Osteoblast (primary cell): ENCODE measurements at regions not wholly inside any gene's neighbourhood (a gene's known extent, or its start where the extent isn't known, plus 50 kb on each side); places are given as distances from the start of the nearest gene placed in this dataset.

Experiments used
- DNase-seq: peaks from one replicate; pipeline ENCODE4 v3.0.0; 2011; ENCODE audit warnings: low spot score, mixed read lengths; ENCODE audit not compliant: insufficient read length; ENCODE audit errors: missing footprints
- H2AFZ ChIP-seq: 2 replicates; pipeline ENCODE4 v1.6.0; 2011; ENCODE audit warnings: mild to moderate bottlenecking, low read length
- H3K27ac ChIP-seq: 2 replicates; pipeline ENCODE4 v1.5.1; 2011; ENCODE audit warnings: mild to moderate bottlenecking, low read depth, low read length, moderate library complexity
- H3K27me3 ChIP-seq: 2 replicates; pipeline ENCODE4 v1.6.0; 2012; ENCODE audit warnings: mild to moderate bottlenecking, control low read depth, inconsistent platforms, low read length, moderate library complexity; ENCODE audit not compliant: insufficient read depth
- H3K36me3 ChIP-seq: 2 replicates; pipeline ENCODE4 v1.5.1; 2011; ENCODE audit warnings: mild to moderate bottlenecking, low read length, control low read depth, moderate library complexity; ENCODE audit not compliant: insufficient read depth
- H3K4me1 ChIP-seq: 2 replicates; pipeline ENCODE4 v1.5.1; 2011; ENCODE audit warnings: mild to moderate bottlenecking, low read length, control low read depth, moderate library complexity; ENCODE audit not compliant: insufficient read depth
- H3K4me2 ChIP-seq: 2 replicates; pipeline ENCODE4 v1.6.0; 2011; ENCODE audit warnings: mild to moderate bottlenecking, low read length; ENCODE audit not compliant: insufficient read depth
- H3K4me3 ChIP-seq: fragments of 200-600 bp; sonication (generic); 3 replicates; pipeline ENCODE4 v1.5.1; 2012; ENCODE audit warnings: mild to moderate bottlenecking, low read length, inconsistent platforms; ENCODE audit not compliant: insufficient read depth
- H3K79me2 ChIP-seq: 2 replicates; pipeline ENCODE4 v1.6.0; 2012; ENCODE audit warnings: mild to moderate bottlenecking, low read length, control low read depth, inconsistent platforms; ENCODE audit not compliant: insufficient read depth
- H3K9me3 ChIP-seq: 2 replicates; pipeline ENCODE4 v1.5.1; 2011; ENCODE audit warnings: low read depth, low read length, control low read depth
- H4K20me1 ChIP-seq: 2 replicates; pipeline ENCODE4 v1.6.0; 2012; ENCODE audit warnings: mild to moderate bottlenecking, low read length, control low read depth; ENCODE audit not compliant: insufficient read depth
- CTCF ChIP-seq: IDR thresholded peaks from 2 replicates; pipeline ENCODE4 v1.5.1; 2011; ENCODE audit warnings: mild to moderate bottlenecking, low read depth, low read length, moderate library complexity; ENCODE audit errors: extremely low read depth

GRCh38 chr6:115854866-115855665 lies 205.6 kb downstream of the FRK start:
- Histone ChIP-seq H4K20me1 (no peaks in the 10 kb centered on the region), H3K4me2 (no peak overlapping the region), H3K4me1 (no peaks in the 10 kb centered on the region), H3K9me3 (no peaks in the 10 kb centered on the region), H3K27me3 (no peaks in the 10 kb centered on the region), H3K4me3 (no peak overlapping the region), H3K36me3 (no peaks in the 10 kb centered on the region), H3K27ac (no peak overlapping the region), H3K79me2 (no peaks in the 10 kb centered on the region), H2AFZ (no peak overlapping the region)
- TF ChIP-seq CTCF, result no peak
- no peak for DNase-seq

- DNase-seq, result no peak
- Histone ChIP-seq H2AFZ (no peak overlapping the region), H3K36me3 (no peaks in the 10 kb centered on the region), H3K27me3 (no peaks in the 10 kb centered on the region), H3K4me2 (no peak overlapping the region), H3K4me1 (no peaks in the 10 kb centered on the region), H3K27ac (no peak overlapping the region), H4K20me1 (no peaks in the 10 kb centered on the region), H3K4me3 (no peak overlapping the region), H3K79me2 (no peaks in the 10 kb centered on the region), H3K9me3 (no peaks in the 10 kb centered on the region)
- no peak for TF ChIP-seq CTCF
Observed at GRCh38 chr6:115847671-115848070, 213.0 kb downstream of the FRK start.

- Histone ChIP-seq H3K4me3 (no peak overlapping the region), H3K9me3 (no peaks in the 10 kb centered on the region), H3K4me2 (no peak overlapping the region), H3K27me3 (no peaks in the 10 kb centered on the region), H4K20me1 (no peaks in the 10 kb centered on the region), H3K4me1 (no peaks in the 10 kb centered on the region), H3K79me2 (no peaks in the 10 kb centered on the region), H3K36me3 (no peaks in the 10 kb centered on the region), H2AFZ (no peak overlapping the region), H3K27ac (no peak overlapping the region)
- no peak for TF ChIP-seq CTCF
- DNase-seq, result no peak
Observed at GRCh38 chr6:115843945-115844344, 216.7 kb downstream of the FRK start.

- no peak for TF ChIP-seq CTCF
- H3K4me3 ChIP-seq, result no peak overlapping the region
Observed at GRCh38 chr6:115842338-115842737, 218.4 kb downstream of the FRK start.

More at GRCh38 chr6:115842338-115842737, 218.4 kb downstream of the FRK start:
- Histone ChIP-seq H3K27ac (no peak overlapping the region), H3K4me1 (no peaks in the 10 kb centered on the region), H3K9me3 (no peaks in the 10 kb centered on the region), H3K4me2 (no peak overlapping the region), H3K36me3 (no peaks in the 10 kb centered on the region), H3K27me3 (no peaks in the 10 kb centered on the region), H3K79me2 (no peaks in the 10 kb centered on the region), H4K20me1 (no peaks in the 10 kb centered on the region), H2AFZ (no peak overlapping the region)
- DNase-seq, result no peak
